ENCODE measurements at regions not wholly inside any gene's neighbourhood (a gene's known extent, or its start where the extent isn't known, plus 50 kb on each side); places are given as distances from the start of the nearest gene placed in this dataset.
A peak's percentile ranks its signal among the peaks of the same experiment; 100 is the strongest.

DNA sequence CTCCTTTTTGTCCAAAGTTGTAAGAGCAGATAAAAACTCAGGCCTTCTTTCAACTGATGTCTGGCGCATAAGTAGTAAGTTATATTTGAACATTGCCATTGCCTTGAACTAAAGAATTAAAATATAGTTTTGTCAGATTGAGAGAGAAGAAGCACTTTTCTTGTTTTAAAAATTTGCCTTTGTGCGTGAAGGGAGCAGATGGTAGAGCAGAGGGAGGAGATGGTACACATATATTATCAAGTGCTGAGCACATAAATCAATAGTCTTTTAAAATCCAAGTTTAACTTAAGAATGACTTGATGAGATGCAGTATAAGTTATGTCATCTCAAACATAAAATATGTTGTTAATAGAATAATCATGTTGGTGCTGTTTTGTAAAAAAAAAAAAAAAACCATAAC is 504.6 kb upstream of the KLHL1 start:
- DNase-seq: no peak

DNA sequence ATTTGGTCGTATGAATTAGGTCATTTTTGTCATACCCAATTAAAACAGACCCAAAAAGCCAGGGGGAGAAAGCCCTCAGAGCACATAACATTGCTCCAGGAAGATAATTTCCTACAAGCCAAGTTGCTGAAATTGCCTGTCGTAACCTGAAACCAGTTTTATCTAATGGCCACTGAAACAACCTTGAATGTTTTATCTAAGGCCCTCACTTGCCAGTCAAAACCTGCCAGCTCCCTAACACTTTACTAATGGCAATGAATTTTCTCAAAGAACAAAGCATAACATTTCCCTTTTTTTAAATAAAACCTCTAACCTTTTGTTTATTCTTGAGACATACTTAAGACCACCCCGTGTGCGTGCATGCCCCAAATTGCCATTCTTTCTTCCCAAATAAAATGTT is 496.2 kb upstream of the KLHL1 start:
- no peak for DNase-seq

DNA sequence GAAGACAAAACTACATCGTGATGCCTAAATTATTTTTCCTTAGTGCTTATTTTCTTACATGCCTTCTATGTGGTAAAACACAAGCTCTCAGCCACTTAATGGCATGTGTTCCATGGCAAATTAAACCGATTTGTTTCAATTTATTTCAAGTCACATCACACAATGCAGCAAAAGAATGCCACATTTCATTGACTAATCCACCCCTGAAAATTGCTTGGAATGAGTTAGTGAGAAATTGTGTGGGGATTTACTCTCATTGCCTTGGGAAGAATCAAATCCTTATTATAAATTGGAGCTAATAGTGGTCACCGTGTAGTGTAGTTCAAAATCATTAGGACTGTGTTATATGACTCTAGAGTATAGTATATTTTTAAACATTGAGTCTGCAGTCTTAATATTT is 485.5 kb upstream of the KLHL1 start:
- DNase-seq: no peak

DNA sequence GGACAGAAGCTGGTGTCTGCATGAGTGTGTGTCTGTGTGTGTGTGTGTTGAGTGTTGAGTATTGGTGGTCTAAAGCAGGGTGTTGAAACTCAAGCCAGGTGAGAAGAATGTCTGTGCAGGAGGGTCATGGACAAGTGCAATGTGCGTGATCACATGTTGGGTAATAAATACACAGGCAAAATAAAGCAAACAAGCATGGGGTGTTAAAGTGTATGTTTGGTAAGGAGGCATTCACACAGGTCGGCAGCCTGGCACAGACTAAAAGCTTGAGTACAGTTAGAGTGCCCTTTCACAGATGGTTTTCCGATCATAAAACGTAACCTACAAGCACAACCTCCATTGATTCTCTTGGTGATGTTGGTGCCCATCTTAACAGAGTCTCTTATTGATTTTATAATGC is 476.9 kb upstream of the KLHL1 start:
- no peak for DNase-seq

DNA sequence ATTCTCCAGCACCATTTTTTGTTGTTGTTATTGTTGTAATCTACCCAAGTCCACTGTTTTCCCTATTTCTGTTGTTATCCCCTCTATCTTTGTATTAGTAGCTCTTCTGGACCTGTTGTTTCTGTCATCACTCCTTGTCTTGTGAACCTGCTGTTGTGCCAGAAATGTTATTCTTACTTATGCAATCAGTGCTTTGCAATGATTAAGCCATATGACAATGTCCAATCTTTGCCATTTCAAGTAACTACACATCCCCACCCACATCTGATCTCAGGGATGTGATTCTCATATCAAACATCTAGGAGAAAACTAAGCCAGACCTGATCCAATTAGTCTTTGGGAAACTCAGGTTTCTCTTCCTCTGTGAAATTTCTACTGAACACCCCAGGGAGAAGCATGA is 472.6 kb upstream of the KLHL1 start:
- DNase-seq: no peak

DNA sequence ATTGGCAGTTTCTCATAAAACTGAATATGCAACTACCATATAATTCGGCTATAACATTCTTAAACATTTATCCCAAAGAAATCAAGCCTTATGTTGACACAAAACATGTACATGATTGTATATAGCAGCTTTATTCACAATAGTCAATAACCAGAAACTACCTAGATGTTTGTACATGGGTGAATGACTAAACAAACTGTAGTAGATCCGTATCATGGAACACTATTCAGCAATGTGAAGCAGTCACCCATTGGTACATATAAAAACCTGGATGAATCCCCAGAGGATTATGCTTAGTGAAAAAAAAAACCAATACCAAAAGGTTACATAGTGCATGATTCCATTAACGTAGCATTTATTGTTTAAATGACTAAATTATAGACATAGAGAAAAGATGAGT is 471.7 kb upstream of the KLHL1 start:
- DNase-seq: no peak

DNA sequence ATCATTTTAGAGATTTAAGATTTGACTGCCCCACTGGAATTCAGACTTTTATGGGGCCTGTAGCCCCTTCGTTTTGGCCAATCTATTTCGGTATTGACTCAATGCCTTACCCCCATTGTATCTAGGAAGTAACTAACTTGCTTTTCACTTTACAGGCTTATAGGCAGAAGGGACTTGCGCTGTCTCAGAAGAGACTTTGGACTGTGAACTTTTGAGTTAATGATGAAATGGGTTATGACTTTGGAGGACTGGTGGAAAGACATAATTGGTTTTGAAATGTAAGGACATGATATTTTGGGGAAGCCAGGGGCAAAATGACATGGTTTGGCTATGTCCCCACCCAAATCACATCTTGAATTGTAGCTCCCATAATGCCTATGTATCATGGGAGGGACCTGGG is 463.0 kb upstream of the KLHL1 start:
- no peak for DNase-seq

DNA sequence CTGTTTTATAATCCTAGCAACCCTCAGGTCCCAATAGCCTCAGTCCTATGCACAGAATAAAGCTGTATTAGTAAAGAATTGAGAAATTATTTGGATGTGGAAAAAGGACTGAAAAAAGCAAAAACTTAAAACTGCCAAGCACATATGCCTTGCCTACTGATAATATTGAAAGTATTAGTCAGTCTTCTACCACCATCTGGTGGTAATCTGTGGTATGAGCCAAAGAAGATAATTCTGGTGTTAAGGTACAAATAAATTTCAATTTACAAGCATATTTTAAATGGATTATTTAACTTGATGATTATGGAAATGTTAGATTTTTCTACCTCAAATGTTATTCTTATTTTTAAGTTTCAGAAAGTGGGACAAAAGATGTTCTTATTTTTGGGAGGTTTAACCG is 460.3 kb upstream of the KLHL1 start:
- DNase-seq: no peak

DNA sequence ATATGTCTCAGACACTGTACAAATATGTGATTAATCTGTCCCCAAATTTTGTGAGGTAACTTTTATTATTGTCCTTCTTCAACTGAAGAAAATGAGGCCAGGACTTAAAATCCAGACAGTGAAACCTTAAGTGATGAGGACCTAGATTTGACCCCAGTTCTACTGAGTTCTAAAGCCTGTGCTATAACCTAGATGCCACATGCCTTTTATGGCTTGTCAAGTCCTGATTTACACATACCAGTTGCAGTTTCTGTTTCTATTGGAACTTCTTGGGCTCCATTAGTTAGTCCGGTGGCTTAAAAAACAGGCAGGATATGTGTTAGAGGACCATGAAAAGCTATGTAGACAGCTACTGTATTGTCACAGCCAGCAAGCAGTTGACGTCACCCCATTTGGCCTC is 436.5 kb upstream of the KLHL1 start:
- no peak for DNase-seq

DNA sequence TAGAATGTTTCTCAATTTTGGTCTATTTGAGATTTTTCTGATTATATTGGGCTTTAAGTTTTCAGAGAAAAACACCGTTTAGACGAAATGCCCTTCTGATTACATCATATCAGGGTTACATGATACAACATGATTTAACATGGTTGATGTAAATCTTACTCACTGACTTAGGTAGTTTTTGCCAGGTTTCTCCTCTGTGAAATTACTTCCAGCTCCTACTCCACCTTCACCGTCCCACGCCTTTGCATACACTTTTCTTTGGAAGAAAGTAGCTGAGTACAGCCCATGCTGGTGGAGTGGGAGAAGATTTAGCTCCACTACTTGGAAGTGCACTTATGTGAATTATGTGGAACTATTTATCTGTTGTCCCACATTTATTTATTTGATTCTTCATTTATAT is 433.2 kb upstream of the KLHL1 start:
- no peak for DNase-seq

DNA sequence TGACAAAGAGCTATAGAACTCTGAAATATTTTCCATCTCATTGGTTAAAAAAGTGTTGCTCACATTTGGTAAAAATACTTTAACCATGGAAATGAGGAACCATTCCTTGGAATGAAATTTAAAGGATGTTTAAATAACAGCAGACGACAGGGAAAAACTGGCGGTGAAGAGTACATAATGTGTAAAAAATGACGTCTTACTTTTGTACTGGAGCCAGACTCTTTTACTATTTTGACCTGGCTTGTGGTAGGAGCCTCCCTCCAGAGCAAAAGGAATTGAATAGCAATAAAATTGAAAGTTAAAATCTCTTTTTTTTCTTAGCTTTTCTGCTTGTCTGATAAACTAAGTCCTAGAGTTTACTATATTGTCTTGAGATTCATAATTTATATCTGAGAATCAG is 426.2 kb upstream of the KLHL1 start:
- no peak for DNase-seq

DNA sequence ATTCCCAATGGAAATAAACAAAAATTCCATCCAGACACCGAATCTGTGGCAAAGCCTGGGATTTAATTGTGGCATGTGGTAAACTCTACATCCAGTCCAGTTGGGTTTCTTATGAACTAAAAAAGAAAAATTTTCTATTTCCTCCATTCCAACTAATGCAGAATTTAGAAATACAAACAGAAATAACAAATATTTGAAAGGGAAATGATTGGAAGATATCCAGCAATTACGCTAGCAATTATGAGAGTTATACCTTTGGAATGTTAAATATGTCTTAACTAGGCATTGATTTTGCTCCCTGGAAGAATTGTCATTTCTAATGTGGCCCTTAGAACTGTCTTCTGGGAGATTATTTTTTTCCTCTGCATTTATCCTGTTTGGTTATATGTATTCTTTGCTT is 421.4 kb upstream of the KLHL1 start:
- DNase-seq: no peak

DNA sequence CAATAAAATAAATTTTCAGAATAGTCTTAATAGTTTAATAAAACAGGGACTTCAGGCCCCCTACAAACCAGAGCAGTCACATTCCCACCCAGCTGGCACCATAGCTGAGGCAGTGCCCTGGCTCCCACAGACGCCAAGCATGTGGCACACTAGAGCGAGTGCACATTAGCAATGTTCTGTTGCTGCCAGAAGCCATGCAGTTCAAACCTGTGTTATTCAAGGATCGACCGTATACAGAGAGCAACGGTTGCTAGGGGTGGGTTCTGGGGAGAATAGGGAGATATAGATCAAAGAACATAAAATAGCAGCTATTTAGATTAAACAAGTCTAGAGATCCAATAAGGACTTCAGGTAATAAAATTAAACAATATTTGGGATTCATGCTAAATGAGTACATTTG is 419.3 kb upstream of the KLHL1 start:
- no peak for DNase-seq

DNA sequence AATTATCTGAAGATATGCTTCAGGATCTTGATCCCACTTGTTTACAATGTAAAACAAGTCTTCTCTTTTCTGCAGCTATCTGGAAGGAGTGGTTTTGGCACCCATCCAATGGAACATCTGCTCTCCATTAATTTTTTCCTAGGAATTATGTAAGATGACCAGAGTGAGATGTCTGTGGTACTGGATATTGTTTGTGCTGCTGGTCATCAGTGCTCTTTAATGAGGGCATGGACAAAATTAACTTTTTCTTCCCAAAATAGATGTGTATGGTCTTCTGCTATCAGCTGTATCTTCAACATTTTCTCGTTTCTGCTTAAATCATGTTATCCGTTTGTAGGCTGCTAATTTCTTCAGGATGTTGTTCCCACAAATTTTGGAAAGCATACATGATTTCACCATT is 415.4 kb upstream of the KLHL1 start:
- DNase-seq: no peak

DNA sequence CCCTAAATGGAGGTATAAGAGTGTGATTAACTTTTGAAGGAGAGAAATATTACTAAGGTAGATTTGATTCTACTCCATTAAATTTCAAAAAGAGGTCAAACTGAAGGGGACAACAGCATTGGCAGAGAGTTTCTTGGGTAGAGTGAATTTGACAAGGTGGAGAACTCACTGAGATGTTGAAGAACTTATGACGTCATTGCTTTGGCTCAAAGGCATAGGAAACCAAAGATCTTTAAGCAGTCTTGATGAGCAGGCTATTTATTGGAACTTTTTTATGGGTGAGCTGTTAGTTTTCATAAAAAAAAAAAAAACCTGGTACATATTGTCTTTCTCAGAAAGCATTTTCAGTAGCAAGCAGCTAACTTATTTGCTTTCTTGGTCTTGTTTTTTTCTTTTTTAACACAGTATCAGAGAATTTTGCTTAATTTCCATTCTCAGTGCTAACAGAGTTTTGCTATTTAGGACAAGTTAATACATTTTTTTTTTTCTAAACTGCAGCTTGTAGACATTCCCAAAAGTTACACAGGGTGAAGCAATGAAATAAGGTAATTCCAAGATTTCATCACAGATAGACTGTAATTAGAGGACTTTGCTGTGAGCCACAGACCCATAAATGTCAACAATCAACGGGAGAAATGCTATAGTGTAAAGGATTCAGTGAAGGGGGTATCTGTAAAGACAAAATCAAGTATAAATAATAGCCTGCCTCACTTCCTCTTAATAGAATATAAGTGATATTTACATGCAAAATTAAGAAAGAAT is 412.2 kb upstream of the KLHL1 start:
- DNase-seq: no peak

DNA sequence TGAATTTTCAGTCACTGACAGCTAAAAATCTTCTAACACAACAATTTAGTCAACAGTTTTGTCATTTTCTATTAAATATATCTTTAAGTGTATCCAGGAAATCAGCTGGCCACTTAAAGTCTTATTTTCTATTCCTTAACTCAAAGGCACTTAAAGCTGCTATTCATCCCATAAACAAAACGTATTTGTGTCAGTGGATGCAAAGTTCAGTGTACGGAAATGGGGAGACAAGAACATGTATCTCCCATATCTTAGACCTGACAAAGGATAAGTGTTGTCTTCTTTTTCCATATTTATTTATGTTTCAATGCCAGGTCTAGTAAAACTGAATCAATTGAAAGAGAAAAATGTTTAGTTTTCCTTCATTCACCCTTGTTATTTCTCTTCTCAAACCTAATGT is 409.8 kb upstream of the KLHL1 start:
- DNase-seq: no peak

DNA sequence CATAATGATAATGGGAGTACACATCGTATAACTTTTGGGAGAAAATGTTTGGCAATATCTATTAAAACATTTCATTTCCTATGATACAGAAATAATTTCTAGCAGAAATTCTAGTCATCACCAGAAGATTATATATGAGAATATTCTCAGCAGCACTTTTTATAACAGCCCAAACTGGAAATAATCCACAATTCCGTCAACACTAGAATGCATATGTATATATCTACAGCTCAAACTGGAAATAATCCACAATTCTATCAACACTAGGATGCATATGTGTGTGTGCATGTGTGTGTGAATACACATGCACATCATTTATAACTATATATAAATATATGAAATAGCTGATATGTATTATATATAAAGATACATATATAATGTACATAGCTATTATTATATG is 408.0 kb upstream of the KLHL1 start:
- DNase-seq: no peak

DNA sequence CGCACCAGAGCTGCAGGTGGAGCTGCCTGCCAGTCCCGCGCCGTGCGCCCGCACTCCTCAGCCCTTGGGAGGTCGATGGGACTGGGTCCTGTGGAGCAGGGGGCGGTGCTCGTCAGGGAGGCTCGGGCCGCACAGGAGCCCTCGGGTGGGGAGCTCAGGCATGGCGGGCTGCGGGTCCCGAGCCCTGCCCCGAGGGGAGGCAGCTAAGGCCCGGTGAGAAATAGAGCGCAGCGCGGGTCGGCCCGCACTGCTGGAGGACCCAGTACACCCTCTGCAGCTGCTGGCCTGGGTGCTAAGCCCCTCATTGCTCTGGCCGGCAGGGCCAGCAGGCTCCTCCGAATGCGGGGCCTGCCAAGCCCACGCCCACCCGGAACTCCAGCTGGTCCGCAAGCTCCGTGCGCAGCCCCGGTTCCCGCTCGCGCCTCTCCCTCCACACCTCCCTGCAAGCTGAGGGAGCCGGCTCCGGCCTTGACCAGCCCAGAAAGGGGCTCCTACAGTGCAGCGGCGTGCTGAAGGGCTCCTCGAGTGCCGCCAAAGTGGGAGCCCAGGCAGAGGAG is 403.7 kb upstream of the KLHL1 start:
- DNase-seq: peak; percentile 1

DNA sequence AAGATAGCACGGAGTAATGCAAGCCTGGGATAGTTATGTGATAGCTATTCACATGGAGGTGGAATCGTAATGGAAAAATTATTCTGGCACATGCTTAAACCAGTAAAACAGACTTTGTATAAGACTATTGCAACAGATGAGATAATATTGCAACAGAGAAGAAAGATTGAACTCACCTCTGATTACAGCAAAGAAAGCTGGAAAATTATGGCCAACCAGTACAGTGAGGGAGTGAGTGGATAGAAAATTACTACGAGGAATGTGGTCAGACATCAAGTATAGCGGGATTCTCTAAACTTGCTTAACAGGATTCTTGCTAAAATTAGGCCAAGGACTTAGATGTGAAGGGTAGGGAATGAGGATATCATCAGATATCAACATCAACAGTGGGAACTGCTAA is 397.6 kb upstream of the KLHL1 start:
- DNase-seq: no peak

DNA sequence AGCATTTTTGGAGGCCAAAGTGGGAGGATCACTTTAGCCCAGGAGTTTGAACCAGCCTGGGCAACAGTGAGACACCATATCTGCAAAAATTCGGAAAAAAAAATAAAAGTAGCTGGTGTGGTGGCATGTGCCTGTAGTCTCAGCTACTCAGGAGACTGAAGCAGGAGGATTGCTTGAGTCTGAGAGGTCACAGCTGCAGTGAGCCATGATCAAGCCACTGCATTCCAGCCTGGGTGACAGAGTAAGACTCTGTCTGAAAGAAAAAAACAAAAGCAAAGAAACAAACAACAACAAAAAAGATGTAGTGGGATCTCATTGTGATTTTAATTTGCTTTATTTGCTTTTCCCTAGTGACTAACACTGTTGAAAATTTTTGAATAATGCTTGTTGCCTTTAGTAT is 394.7 kb upstream of the KLHL1 start:
- no peak for DNase-seq

DNA sequence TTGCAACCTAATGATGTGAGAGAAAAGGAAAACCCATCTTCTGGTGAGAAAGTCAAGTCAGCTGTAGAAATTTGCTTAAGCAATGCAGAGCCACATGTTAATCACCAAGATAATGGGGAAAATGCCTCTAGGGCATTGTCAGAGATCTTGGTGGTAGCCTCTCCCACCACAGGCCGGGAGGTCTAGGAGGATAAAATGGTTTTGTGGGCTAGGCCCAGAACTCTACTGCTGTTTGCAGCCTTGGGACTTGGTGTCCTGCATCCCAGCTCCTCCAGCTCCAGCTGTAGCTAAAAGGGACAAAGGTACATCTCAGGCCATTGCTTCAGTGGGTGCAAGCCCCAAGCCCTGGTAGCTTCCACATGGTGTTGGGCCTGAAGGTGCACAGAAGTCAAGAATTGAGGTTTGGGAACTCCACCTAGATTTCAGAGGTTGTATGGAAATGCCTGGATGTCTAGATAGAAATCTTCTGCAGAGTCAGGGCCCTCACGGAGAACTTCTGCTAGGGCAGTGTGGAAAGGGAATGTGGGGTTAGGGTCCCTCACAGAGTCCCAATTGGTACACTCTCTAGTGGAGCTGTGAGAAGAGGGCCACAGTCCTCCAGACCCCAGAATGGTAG is 382.2 kb upstream of the KLHL1 start:
- no peak for DNase-seq

DNA sequence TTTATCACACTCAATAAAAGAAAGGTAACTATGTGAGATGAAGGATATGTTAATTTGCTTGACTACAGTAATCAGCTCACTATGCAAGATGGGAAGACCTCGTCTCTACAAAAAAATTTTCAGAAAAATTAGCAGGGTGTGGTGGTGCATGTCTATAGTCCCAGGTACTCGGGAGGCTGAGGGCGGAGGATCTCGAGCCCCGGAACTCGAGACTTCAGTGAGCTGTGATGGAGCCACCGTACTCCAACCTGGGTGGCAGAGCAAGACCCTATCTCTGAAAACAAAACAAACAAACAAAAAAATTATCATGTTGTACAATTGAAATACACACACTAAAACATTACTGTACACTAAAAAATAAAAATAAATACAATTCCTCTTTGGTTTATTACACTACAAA is 376.7 kb upstream of the KLHL1 start:
- DNase-seq: no peak

DNA sequence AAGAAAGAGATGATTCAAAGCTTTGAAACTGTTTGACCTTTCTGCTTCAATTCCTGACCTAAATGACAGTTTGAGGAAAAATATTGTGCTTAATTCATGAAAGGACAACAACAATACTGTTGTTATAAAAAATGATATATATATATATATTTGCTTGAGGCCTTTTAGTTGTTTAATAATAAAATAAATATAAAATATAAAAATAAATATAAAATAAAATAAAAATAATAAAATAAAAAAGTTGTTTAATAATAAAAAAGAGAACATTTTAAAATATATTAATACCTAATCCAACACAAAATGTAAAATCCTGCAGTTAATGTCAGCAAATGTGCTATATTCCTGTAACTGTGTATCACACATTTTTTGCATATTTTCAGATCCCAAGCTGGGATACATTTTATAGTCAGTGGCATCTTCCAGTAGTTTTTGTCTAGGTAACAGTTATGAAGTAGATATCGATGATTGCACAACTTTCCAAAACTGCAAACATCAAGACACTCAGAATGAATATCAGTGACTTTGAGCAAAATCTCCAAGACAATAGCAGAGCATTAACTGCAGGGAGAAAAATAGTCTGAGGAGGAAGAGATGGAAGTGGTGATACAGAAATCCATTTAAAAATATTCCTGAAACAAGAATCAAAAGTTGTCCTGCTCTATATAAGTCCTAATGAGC is 375.5 kb upstream of the KLHL1 start:
- no peak for DNase-seq

DNA sequence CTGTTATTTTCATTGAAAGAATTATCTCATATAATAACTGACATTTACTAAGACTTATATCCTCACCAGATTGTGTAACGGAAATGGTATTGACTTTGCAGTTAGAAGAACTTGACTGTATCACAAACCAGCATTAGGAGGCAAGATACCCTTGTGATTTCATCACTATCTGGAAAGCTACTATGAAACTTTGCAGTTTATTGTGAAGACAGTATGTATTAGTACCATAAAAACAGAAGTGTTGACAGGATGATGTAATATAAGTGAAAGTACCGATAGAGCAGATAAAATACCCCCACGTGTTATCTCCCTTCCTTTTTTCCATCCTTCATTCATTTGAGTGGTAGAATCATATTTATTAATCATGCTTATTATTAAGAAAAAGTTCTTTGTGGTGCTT is 365.7 kb upstream of the KLHL1 start:
- DNase-seq: no peak

Measured in CD4-positive, alpha-beta T cell treated with Interferon gamma for 1 hour (primary cell).